ENCODE measurements at regions not wholly inside any gene's neighbourhood (a gene's known extent, or its start where the extent isn't known, plus 50 kb on each side); places are given as distances from the start of the nearest gene placed in this dataset.
A peak's percentile ranks its signal among the peaks of the same experiment; 100 is the strongest.

DNA sequence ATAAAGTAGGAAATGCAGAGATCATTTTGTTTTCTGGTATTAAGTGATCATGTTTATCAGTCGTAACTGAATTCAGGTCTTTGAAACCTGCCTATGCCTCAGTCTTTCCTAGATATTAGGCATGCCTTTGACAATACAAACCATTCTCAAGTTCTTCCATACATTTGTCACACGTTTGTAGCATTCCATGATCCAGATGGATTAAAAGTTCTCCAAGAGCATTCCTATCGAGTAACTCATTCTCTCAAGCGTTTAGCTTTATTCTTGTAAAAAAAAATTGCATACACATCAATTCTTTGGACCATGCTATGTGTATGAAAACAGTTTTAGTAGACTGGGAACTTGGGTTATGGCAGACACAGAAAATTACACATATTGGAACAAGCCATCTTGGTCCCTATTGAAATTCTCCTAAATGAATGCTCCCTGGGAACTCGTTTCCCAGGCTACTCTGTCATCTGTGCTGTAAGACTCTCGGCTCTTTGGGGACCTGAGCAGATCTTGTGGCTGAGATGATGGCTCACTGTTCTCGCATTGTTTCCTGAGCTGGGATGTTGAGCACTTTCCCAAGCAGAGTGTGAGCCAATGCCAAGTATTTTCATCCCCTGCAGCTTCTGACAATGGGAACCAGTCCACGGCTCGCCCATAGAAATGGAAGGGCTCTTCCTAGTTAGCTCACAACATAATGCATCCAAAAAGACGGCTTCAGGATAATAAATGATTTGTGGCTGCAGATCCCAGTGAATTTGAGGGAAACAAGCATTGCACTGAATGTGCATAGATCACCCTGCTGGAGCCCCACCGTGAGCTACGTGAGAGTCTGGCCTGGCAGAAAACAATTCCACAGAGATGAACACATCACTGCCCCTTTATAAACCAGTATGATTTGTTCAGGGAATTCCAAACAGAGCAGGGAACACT lies 230.2 kb downstream of the IRX1 start:
- H3K27ac ChIP-seq, result no peak overlapping the region
- no peak overlapping the region for H3K9ac ChIP-seq

DNA sequence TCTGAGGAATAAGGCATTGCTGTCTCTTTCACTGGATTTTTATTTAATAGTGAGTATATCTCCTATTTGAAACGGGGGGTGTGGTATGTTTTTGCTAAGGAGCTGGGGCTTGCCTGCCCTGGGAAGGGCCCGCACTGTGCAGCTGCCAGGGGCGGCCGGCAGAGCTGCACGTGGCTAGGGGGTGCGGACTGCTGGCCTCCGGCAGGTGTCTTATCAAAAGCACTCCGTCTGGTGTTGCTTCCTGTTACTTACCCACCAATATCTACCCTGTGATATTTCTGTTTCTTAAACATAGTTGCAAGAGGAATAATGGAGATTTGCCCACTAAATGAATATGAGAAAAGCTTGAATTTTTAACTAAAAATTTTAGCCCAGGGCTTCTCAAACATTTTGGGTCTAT lies 232.0 kb downstream of the IRX1 start:
- no peak overlapping the region for H3K27ac ChIP-seq
- no peaks in the 10 kb centered on the region for H4K20me1 ChIP-seq
- H3K4me2 ChIP-seq, result peak overlapping the region in 9 of 11 experiments; percentile 26 to 73 (median 61); a peak in 16 of 22 replicates
- TF ChIP-seq Cebpa-rat (IDR thresholded peaks at IDR 0.05), result no peak
- H3K36me3 ChIP-seq, result no peaks in the 10 kb centered on the region
- peaks cover 0 to 13% (median 8%) of the 10 kb centered on the region in 10 experiments; a peak in 11 of 20 replicates for H3K4me1 ChIP-seq
- no peak overlapping the region for H3K9ac ChIP-seq
- peaks cover 0 to 22% (median 13%) of the 10 kb centered on the region in 11 experiments; a peak in 13 of 22 replicates for H3K9me3 ChIP-seq (replicated peaks in 1 of 11)
- no peaks in the 10 kb centered on the region for H3K27me3 ChIP-seq
- H3K4me3 ChIP-seq, result no peak overlapping the region

More for the DNA sequence above, 230.2 kb downstream of the IRX1 start:
- Histone ChIP-seq H4K20me1 (no peaks in the 10 kb centered on the region), H3K9me3 (replicated peaks in 1 of 11) (peaks cover 0 to 12% (median 3%) of the 10 kb centered on the region in 11 experiments; a peak in 9 of 22 replicates), H3K27me3 (no peaks in the 10 kb centered on the region), H3K36me3 (no peaks in the 10 kb centered on the region), H3K4me1 (peaks cover 0 to 13% (median 8%) of the 10 kb centered on the region in 10 experiments; a peak in 11 of 20 replicates), H3K4me2 (no peak overlapping the region), H3K4me3 (no peak overlapping the region)
- no peak for TF ChIP-seq Cebpa-rat (IDR thresholded peaks at IDR 0.05)

DNA sequence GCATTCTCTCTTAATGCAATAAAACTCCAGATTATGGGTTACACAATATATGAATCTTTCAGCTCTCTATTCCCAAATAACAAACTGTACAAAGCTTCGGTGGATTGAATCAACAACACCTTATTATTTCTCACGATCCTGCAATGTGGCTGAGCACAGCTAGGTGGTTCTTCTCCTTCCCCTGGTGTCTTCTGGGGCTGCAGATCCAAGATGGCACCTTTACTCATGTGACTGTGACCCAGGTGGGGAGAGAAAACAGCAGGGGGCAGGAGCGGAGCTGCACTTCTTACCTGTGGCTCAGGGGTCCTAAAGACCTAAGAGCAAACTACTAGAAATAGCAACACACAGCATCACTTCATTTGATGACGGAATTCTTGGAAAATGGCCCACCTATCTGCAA lies 233.1 kb downstream of the IRX1 start:
- no peak overlapping the region for H3K27ac ChIP-seq
- no peaks in the 10 kb centered on the region for H3K36me3 ChIP-seq
- H3K4me2 ChIP-seq, result no peak overlapping the region
- no peak overlapping the region for H3K9ac ChIP-seq
- H3K27me3 ChIP-seq, result no peaks in the 10 kb centered on the region
- H3K4me3 ChIP-seq, result no peak overlapping the region
- no peaks in the 10 kb centered on the region for H4K20me1 ChIP-seq
- peaks cover 6 to 30% (median 20%) of the 10 kb centered on the region in 11 experiments; a peak in 16 of 22 replicates for H3K9me3 ChIP-seq (replicated peaks in 1 of 11)
- H3K4me1 ChIP-seq, result peaks cover 0 to 13% (median 8%) of the 10 kb centered on the region in 10 experiments; a peak in 11 of 20 replicates
- no peak for TF ChIP-seq Cebpa-rat (IDR thresholded peaks at IDR 0.05)

DNA sequence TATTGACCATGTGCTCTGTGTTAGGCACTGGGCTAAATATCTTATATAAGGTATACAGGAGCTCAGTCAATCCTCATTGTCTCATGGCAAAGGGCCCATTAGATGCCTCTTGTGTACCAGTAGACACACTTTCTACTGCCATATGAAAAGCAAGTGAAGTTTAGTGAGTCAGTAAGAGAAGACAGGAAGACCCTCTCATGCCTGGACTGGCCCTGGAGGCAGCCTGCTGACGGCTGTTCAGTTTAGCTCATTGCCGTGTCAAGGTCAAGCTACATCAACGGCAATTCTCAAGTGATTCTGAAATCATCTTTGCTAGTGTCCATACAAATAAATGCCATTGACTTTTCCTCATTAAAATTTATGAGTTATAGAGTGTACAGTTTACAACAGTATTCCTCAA lies 237.9 kb downstream of the IRX1 start:
- no peak for TF ChIP-seq Cebpa-rat (IDR thresholded peaks at IDR 0.05)
- H3K9ac ChIP-seq, result no peak overlapping the region
- no peaks in the 10 kb centered on the region for H4K20me1 ChIP-seq
- H3K36me3 ChIP-seq, result no peaks in the 10 kb centered on the region
- no peak overlapping the region for H3K27ac ChIP-seq
- no peaks in the 10 kb centered on the region for H3K27me3 ChIP-seq
- peaks cover 0 to 5% (median under 1%) of the 10 kb centered on the region in 10 experiments; a peak in 3 of 20 replicates for H3K4me1 ChIP-seq
- H3K4me2 ChIP-seq, result no peak overlapping the region
- H3K4me3 ChIP-seq, result no peak overlapping the region
- peaks cover 10 to 44% (median 29%) of the 10 kb centered on the region in 11 experiments; a peak in 20 of 22 replicates for H3K9me3 ChIP-seq (replicated peaks in 1 of 11)

DNA sequence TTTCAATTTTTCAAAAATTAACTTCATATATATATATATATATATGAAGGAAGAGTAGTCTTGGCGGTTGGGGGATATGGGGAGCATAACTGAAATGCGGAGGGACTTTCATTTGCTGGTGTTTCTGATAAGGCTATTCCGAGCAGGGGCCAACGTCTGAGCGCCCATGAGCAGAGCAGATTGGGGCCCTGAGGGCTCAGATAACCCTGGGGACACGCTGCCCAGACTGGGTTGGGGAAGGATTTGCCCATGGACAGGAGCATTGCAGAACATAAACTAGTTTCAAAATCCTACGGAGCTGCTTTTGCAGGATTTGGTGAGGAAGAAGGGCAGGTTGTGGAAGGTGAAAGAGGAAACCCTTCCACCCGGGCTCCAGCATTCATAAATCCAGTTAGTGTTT lies 240.2 kb downstream of the IRX1 start:
- H3K36me3 ChIP-seq, result no peaks in the 10 kb centered on the region
- H3K4me1 ChIP-seq, result peaks cover 0 to 20% (median 9%) of the 10 kb centered on the region in 10 experiments; a peak in 8 of 20 replicates
- no peak overlapping the region for H3K27ac ChIP-seq
- H3K4me3 ChIP-seq, result no peak overlapping the region
- no peaks in the 10 kb centered on the region for H4K20me1 ChIP-seq
- no peak overlapping the region for H3K9ac ChIP-seq
- no peaks in the 10 kb centered on the region for H3K27me3 ChIP-seq
- no peak for TF ChIP-seq Cebpa-rat (IDR thresholded peaks at IDR 0.05)
- no peak overlapping the region for H3K4me2 ChIP-seq
- peaks cover 10 to 34% (median 26%) of the 10 kb centered on the region in 11 experiments; a peak in 19 of 22 replicates for H3K9me3 ChIP-seq (replicated peaks in 1 of 11)

DNA sequence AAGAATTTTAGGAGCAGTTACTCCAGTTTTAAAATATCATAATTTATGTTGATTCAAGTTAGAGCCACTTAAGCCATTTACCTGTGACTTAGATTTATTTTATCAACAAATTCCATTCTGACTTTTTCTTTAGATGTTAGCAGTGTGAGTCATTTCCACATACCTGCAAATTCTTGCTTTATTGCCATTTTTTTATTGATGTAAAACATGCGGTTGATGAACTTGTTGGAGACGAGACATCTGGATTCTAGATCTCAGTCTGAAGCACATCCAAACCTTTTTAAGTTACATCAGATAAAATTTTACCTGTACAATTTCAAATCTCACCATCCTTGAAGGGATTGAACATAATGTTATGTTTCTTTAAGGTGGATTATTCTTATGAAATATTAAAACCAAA lies 240.9 kb downstream of the IRX1 start:
- Histone ChIP-seq H3K4me3 (no peak overlapping the region), H3K27me3 (no peaks in the 10 kb centered on the region), H4K20me1 (no peaks in the 10 kb centered on the region), H3K27ac (no peak overlapping the region), H3K4me2 (no peak overlapping the region), H3K9ac (no peak overlapping the region), H3K36me3 (no peaks in the 10 kb centered on the region), H3K4me1 (peaks cover 0 to 23% (median 9%) of the 10 kb centered on the region in 10 experiments; a peak in 8 of 20 replicates), H3K9me3 (replicated peaks in 1 of 11) (peaks cover 10 to 29% (median 24%) of the 10 kb centered on the region in 11 experiments; a peak in 18 of 22 replicates)
- no peak for TF ChIP-seq Cebpa-rat (IDR thresholded peaks at IDR 0.05)

DNA sequence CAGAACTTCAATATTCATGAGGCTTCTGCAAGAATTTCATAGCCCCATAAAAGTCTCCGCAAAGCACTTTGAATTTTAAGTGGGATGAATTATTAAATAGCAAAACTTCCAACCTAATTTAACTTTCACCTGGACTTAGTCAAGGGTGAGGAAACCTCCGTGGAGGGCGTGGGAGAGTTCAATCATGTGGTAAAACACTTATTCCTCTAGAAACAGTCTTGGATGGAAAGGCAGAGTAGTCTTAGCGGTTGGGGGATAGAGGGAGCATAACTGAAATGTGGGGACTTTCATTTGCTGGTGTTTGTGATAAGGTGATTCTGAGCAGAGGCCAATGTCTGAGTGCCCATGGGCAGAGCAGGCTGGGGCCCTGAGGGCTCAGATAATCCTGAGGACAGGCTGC lies 241.9 kb downstream of the IRX1 start:
- H3K4me3 ChIP-seq, result no peak overlapping the region
- no peaks in the 10 kb centered on the region for H3K27me3 ChIP-seq
- no peaks in the 10 kb centered on the region for H3K36me3 ChIP-seq
- no peaks in the 10 kb centered on the region for H4K20me1 ChIP-seq
- H3K4me2 ChIP-seq, result no peak overlapping the region
- H3K27ac ChIP-seq, result no peak overlapping the region
- no peak overlapping the region for H3K9ac ChIP-seq
- peaks cover 0 to 23% (median 9%) of the 10 kb centered on the region in 10 experiments; a peak in 8 of 20 replicates for H3K4me1 ChIP-seq
- no peak for TF ChIP-seq Cebpa-rat (IDR thresholded peaks at IDR 0.05)
- peaks cover 10 to 29% (median 20%) of the 10 kb centered on the region in 11 experiments; a peak in 18 of 22 replicates for H3K9me3 ChIP-seq (replicated peaks in 1 of 11)

DNA sequence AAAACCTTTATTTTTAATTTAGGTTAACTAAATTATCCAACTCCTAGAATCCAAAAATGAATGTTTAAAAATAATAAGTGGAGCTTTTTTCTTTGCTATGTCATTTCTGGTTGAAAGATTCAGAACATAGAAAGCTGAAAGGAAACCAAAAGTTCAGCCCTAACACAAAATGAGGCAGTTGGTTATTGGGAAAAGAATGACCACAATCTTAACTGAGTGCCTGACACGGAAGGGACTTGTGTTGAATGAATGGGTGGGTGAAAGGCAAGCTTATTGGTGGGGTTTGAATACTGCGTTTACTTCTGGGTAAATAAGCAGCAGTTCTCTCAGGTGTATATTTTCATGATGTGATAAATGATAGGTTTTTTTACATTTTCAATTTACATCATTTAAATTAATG lies 243.5 kb downstream of the IRX1 start:
- Histone ChIP-seq H3K4me2 (peak overlapping the region in 5 of 11 experiments; percentile 12 to 45 (median 40); a peak in 9 of 22 replicates), H3K9me3 (replicated peaks in 1 of 11) (peaks cover 6 to 33% (median 21%) of the 10 kb centered on the region in 11 experiments; a peak in 21 of 22 replicates), H3K9ac (no peak overlapping the region), H3K27ac (no peak overlapping the region), H3K27me3 (no peaks in the 10 kb centered on the region), H3K4me1 (peaks cover 0 to 23% (median 9%) of the 10 kb centered on the region in 10 experiments; a peak in 8 of 20 replicates), H3K36me3 (no peaks in the 10 kb centered on the region), H3K4me3 (no peak overlapping the region), H4K20me1 (no peaks in the 10 kb centered on the region)
- no peak for TF ChIP-seq Cebpa-rat (IDR thresholded peaks at IDR 0.05)

DNA sequence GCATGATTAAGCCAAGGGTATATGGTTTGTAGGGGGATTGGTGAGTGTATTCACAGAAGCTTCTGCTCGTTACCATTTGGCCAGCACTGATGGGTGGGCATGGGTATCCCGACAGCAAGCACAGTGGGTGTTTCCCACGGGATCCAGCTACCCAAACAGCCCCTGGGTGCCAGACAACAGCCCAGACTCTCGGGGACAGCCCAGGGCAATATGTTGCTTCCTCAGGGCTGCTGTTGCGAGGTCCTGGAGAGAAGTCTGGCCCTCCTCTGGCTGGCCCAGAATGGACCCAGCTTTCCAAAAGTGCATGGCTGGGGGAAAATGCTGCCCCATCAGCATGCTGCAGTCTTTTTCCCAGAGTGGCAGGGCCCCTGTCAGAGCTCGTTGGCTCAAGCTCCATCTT lies 247.0 kb downstream of the IRX1 start:
- H3K4me2 ChIP-seq, result no peak overlapping the region
- H3K27ac ChIP-seq, result no peak overlapping the region
- H3K27me3 ChIP-seq, result no peaks in the 10 kb centered on the region
- H3K9me3 ChIP-seq (replicated peaks in 1 of 11), result peaks cover 33 to 58% (median 49%) of the 10 kb centered on the region in 11 experiments
- H3K9ac ChIP-seq, result no peak overlapping the region
- peaks cover 0 to 23% (median 9%) of the 10 kb centered on the region in 10 experiments; a peak in 8 of 20 replicates for H3K4me1 ChIP-seq
- no peaks in the 10 kb centered on the region for H4K20me1 ChIP-seq
- peaks cover 0 to 15% (median 0%) of the 10 kb centered on the region in 11 experiments; a peak in 2 of 22 replicates for H3K36me3 ChIP-seq
- H3K4me3 ChIP-seq, result no peak overlapping the region
- TF ChIP-seq Cebpa-rat (IDR thresholded peaks at IDR 0.05), result no peak

Measured in BLaER1 treated with 17β-estradiol and CSF1 and Interleukin-3, amounts not matched to agents 10 nM and 100 nM (cell line).